GM18517 (cell line): ENCODE measurements at regions not wholly inside any gene's neighbourhood (a gene's known extent, or its start where the extent isn't known, plus 50 kb on each side); places are given as distances from the start of the nearest gene placed in this dataset.

ENCODE experiments used
- ATAC-seq: cut with Tn5 transposase; IDR thresholded peaks from one replicate; pipeline ENCODE4 v1.9.1; 2021; ENCODE audit warnings: mild to moderate bottlenecking, moderate library complexity; ENCODE audit not compliant: unreplicated experiment

GRCh38 chr10:131700506-131700905, 200.3 kb upstream of the PPP2R2D start:
- no peak for ATAC-seq

- no peak for ATAC-seq
Observed at GRCh38 chr10:131701131-131701947, 199.5 kb upstream of the PPP2R2D start.

GRCh38 chr10:131702531-131703356, 198.1 kb upstream of the PPP2R2D start:
- no peak for ATAC-seq

GRCh38 chr10:131703541-131703940, 197.3 kb upstream of the PPP2R2D start:
- no peak for ATAC-seq

GRCh38 chr10:131703941-131704340, 196.9 kb upstream of the PPP2R2D start:
- ATAC-seq: no peak

- ATAC-seq: no peak
Observed at GRCh38 chr10:131706476-131706875, 194.3 kb upstream of the PPP2R2D start.

- no peak for ATAC-seq
Observed at GRCh38 chr10:131706952-131707351, 193.9 kb upstream of the PPP2R2D start.

- no peak for ATAC-seq
Observed at GRCh38 chr10:131708225-131708880, 192.5 kb upstream of the PPP2R2D start.

GRCh38 chr10:131710142-131710861, 190.5 kb upstream of the PPP2R2D start:
- ATAC-seq: no peak

GRCh38 chr10:131722121-131722520, 178.7 kb upstream of the PPP2R2D start:
- ATAC-seq: no peak

- ATAC-seq: no peak
Observed at GRCh38 chr10:131722525-131723264, 178.1 kb upstream of the PPP2R2D start.

GRCh38 chr10:131723297-131724168, 177.3 kb upstream of the PPP2R2D start:
- no peak for ATAC-seq

GRCh38 chr10:131724169-131724545, 176.7 kb upstream of the PPP2R2D start:
- ATAC-seq: no peak

GRCh38 chr10:131724891-131725580, 175.8 kb upstream of the PPP2R2D start:
- no peak for ATAC-seq

- ATAC-seq: no peak
Observed at GRCh38 chr10:131725581-131726069, 175.2 kb upstream of the PPP2R2D start.

- ATAC-seq: no peak
Observed at GRCh38 chr10:131726076-131726880, 174.5 kb upstream of the PPP2R2D start.

GRCh38 chr10:131726967-131727366, 173.8 kb upstream of the PPP2R2D start:
- ATAC-seq: no peak

- no peak for ATAC-seq
Observed at GRCh38 chr10:131727560-131727959, 173.2 kb upstream of the PPP2R2D start.
